DMS153 treated with DMSO at 0.1 percent for 48 hours (cell line): ENCODE measurements at regions not wholly inside any gene's neighbourhood (a gene's known extent, or its start where the extent isn't known, plus 50 kb on each side); places are given as distances from the start of the nearest gene placed in this dataset.
A peak's percentile ranks its signal among the peaks of the same experiment; 100 is the strongest.

Experiments
- DNase-seq: peaks from one replicate; lab custom pipeline; 2025; ENCODE audit not compliant: unreplicated experiment; lab: John Stamatoyannopoulos, UW

DNA sequence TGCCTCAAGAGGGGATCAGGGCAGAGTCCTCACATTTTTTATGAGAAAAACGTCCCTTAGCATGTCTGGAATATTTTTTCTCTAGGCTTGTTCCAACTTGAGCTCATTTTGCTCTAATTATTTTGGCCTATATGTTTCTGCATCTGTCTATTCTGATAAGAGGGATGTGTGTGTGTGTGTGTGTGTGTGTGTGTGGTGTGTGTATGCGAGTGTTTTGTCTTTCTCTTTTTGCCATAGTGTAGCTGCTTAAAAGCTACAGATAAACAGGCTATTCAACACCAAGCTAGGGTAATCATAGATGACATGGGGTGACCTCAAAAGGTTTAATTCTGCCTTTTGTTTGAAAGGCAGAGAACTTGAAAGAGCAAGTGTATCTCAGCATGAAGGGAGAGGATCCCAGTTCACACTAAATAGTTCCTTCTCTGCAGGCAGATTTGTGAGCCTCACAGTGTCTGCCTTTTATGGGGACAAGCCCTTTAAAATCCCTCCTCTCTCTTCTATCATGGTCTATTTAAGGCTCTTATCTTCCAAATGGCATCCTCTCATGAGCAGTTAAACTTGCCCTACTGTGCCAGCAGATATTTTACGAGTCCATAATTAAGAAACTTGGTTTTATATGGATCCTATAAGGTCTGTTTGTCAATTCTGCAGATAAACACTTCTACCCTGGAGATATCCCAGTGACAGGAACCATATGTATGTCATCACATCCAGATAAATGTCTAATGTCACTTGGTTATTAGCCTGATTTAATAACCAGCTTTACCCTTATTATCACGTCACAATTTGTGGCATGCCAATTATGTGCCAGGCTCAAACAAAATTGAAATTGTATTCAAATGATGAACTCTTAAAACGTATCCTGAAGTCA is 202.9 kb upstream of the MTPN start:
- DNase-seq = no peak

DNA sequence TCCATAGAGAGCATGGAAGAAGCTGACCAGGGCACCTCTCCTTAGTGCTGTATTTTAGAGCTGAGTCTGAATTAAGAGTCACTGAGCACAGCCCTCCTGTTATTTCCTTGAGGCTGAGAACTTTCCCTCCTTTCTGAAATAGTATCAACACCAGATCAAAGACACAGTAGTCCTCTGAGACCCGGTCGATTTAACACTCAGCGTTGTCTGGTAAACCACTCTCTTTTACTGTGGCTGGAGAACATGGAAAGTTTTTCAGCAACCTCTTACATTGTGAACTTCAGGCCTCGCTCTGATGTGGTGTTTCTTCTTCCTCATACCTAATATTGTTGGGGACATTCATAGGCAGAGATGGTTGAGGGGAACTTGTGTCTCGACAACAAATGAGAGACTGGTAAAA is 202.0 kb upstream of the MTPN start:
- DNase-seq = no peak

DNA sequence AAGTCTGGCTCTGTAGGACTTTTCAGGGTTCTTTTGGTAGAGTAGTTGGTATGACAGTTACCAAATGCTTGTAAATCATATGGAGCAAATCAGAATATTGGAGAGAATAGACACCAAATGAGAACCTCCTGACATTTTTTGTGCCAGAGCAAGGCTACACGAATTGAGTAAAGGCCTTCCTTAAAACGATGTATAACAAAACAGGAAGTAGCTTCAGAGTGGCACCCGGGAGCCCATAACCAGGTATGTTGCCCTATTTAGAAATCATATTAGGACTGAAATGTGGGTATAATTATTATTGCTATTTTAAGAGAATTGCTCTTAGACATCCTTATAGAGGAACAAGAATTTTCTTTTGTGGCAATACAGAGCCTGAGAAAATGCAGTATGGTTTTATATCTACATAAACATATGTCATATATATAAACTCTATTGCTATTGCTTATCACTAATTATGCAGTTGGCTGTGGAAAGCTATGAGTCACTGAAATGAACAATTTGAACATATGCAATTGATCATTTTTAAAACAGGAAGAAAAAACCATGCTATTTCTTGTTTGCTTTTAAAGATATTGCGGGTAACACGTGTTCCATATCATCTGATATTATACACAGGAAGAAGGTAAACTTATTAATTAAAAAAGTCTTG is 197.4 kb upstream of the MTPN start:
- DNase-seq = no peak

DNA sequence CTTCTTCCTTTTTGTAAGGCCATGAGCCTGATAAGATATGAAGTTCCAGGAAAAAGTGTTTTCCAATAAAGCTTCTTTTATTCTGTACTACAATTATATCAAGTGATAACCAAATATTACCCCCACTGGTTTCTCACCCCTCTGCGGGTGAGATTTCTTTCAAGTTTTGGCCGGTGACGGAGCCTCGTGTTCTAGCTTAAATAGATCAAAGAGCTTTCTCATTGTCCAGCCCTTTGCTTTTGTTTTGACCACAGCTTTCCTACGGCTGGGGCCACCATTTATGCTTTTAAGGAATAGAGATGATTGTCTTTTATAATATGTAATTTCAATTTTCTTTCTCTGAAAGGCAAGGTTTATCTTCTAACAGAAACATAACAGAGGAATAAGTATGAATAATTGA is 196.7 kb upstream of the MTPN start:
- DNase-seq = no peak

DNA sequence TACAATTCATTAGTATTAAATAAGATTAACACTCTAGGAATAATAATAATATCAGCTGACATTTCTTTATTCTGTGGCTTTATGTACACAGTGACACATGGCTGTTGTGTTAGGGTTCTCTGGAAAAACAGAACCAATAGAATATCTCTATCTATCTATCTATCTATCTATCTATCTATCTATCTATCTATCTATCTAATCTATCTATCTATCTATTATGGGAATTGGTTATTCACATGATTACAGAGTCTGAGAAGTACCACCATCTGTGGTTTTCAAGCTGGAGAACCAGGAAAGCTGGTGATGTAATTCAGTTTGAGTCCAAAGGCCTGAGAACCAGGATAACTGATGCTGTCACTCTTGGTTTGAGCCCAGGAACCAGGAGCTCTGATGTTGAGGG is 194.1 kb upstream of the MTPN start:
- no peak for DNase-seq

DNA sequence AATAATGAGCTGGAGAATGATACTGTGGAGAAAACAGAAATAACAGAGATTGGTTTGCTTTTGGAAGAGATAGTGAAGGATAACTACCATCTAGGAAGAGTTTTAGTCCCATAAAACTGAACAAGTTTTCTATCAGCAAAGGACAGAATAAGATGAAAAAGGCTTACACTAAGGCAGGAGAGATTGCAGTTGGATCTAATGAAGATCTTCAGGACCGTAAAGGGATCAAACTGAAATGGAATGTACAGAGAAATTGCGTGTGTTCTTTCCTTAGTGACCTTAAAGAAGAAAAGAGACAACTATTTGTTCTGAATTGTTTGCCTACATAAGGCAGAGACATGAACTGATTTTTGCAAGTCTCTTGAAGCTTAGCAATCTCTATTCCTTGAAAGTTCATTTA is 191.7 kb upstream of the MTPN start:
- no peak for DNase-seq

DNA sequence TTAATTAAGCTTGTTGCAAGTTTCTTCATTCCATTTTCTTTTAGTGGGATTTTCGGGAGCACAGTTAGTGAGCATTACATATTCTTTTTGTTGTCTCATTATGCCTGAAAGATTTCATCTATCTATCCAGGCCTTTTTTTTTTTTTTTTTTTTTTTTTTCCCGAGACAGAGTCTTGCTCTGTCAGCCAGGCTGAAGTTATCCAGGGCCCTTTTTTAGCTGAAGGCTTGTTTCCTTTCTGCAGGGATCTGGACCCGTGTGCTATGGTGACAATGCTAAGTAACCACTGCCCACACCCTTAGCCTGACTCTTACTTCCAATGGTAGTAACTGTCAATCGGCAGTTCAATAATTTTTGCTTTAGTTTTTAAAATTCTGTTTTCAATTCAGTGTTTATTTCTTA is 190.8 kb upstream of the MTPN start:
- DNase-seq = no peak

DNA sequence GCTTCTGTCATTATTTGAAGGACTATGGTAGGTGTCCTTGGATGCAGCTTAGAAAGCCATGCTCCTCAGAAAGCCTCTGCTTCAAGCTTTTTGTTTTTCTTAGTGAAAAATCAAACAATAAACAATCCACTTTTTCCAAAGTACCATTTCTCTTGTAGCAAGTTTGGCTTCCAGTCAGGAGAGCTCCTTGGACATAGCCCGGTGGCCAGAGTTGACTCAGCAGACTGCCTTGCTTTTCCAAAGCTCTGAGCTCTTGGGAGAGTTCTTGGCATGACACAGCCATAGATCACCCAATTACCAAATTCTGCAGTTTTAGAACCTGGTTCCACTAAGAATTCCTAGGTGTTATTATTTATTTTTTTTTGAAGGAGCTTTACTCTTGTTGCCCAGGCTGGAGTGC is 189.4 kb upstream of the MTPN start:
- DNase-seq = no peak

DNA sequence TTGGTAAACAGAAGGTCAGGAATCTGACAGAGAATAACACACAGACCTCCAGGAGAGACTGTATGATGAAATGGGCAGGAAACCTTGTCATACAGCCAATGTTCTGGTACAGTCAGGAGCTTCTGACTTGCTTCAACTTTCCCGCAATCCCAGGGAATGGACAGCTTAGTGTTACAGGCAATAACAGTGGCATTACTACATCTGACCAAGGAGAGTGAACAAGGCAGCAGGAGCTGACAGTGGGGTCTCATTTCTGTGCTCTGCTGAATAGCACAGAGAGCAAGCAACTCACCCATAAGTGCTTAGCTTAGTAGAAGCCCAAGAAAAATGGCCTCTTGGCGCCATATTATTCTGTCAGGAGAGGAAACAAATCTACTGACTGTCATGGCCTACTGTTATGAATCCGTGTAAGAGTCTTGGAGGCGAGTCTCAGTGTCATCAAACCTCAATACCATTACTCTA is 186.2 kb upstream of the MTPN start:
- DNase-seq = no peak

DNA sequence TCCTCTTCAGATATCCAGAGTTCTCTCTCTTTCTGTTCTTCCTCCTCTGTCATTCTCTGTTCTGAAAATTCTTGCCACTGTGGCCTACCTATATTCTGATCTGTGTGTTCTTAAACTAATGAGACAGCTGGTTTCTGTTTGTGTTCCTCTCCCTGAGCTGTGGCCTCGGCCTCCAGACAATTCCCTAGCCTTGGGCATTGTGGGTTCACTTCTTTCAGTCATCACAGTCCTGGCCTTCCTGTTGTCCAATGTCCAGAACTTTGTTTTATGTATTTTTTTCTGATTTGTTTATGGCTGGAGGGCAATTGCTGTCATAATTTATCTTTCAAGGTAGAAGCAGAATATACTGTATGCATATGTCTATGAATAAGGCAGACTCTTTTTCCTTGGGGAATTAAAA is 173.2 kb upstream of the MTPN start:
- no peak for DNase-seq

DNA sequence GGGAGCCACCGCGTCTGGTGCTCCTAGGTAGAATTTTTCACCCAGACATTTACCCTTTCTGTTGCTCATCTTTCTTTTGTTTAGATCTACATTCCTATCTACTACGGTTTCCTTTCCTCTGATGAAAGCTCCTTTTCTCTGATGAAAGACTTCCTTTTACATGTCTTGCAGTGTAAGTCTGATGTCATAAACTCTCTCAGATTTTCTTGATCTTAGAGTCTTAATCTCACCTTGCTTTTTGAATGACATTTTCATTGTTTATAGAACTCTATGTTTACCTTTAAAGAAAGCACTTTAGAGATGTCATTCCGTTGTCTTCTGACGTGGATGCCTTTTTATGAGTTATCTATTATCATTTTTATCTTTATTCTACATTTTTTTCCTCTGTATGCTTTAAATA is 171.8 kb upstream of the MTPN start:
- DNase-seq = no peak

DNA sequence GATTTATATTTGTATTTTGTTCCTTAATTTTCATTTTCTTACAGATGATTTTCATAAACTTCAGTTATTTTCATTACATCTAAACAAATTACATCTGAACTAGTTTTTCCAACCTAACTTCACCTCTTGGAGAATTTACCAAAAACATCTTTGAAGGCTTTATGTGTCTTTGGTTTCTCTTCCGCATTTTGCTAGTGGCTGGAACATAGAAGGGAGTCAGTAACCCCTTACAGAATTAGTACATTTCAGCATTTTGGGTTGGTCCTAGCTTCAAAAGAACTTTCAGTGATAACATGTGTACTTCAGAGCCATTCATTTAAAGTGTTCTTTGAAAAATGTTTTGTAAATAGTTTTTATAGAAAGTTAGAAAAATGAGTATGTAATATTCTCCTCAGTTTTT is 169.8 kb upstream of the MTPN start:
- DNase-seq = no peak

DNA sequence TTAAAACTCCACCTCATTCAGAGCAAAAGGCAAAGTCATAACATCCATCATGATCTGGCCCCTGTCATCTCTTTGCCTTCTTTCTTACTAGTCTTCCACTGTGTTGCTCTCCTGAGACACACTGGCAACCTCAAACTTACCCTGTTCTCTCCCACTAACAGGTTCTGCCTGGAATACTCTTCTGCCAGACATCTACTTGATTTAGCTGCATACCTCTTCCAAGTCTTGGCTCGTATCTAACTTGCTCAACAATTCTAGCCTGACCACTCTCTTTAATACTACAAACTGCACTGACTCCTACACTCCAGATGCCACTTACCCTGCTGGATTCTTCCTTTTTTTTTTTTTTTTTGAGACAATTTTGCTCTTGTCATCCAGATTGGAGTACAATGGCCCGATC is 167.0 kb upstream of the MTPN start:
- DNase-seq = no peak

DNA sequence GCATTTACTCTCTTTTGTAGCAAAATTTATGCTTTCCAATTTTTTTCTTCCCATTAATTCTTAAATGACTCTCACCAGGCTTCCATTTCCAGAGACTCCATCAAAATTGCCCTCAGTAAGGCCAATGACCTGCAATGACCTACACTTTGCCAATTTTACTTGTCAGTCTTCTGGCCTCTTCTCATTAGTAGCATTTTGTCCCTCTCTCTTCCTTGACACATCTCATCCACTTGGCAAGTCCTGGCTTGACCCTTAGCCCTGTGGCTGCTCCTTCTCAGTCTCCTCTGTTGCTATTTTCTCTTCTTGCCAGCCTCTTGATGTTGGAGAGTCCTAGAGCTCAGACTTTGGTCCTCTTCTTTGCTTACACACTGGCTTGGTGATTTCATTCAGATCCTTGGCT is 166.1 kb upstream of the MTPN start:
- no peak for DNase-seq

DNA sequence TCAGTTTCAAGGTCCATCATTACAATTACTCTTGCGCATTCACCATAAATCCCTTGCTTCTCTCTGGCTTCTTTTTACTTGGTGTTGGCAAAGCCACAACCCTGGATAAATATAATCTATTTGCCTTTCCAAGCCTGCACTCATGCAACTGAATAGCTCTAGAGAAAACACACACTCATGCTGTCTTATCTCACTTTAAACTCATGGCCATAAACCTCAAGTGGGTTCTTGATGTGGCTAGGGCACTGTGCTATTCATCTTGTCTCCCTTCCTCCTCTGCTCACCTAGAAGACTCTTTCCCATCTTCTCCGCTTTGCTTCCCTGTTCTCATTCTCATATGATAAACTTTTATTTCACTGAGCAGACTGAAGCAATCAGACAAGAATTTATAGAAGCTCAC is 165.4 kb upstream of the MTPN start:
- peak; percentile 25 for DNase-seq

DNA sequence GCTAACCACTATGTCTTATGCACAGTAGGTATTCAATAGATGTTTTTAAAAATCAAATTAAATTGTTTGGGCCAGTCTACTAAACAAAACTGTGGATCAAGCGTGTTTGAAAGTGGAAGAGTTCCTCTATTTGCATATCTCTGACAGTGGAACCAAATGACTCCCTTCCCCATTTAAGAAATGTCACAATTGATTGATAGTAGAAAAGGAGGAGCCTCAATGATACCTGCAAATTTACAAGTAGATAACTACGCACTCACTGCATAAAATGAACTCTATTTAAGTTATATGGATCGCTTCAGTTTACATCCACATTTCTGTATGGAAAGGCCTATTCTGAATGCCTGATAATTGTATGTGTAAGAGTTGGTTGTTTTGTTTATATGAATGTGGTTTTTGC is 163.3 kb upstream of the MTPN start:
- no peak for DNase-seq

DNA sequence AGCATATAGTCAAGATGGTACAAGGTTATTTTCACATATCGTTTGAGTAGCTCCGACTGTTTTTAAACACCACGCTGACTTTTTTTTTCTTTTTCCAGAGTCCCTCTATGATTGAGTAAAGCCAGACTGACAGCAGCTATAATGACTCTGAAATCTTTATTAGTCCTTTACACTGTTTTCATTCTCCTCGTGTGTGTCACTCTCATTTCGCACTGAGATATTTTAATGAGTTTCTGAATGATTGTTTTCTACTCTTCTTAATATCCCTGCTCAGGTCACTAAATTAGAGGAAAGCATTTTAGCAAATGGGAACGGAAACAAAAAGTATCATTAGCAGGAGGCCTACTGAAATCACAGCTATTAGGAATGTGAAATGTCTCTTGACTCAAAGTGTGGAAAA is 162.3 kb upstream of the MTPN start:
- no peak for DNase-seq

DNA sequence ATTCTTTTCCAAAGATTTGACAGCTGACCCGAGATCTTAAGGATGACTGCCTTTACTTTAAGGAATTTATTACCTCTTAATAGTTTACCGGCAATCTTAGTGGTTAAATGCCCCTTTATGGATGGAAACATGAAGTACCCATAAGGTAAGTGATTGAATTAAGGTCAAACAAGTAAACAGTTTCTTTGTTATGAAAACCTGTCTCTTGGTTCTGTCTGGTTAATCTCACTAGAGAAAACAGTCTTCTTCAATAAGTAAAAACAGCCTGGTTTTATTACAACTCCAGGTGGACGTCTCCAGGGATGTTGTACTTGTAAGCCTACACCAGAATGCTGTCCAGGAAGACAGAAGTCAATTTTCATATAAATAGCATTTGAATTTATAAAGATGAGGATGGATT is 161.8 kb upstream of the MTPN start:
- no peak for DNase-seq

DNA sequence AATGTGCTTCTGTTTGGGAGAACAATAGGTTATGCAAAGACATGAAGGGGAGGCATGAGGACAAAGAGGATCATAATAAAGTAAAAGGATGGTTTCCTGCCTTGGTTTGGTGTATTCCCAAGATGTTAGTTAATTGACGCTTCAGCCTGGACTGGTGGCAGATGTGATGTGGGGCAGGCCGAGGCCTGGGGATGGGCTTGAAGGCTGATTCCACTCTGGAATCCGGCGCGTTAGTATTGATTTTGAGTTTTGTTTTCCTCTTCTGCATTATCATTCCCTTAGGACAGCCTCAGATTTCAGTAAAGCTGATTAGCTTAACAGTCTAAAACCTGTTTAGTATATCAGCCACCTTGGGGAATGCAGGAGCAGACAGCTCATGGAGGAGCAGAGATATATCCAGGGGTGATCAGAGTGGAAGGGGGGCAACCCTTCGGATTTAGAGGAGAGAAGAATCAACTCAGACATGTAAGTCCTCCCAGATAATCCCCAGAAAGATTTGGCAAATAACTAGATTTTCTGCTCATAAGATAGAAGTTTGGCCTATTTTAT is 159.8 kb upstream of the MTPN start:
- no peak for DNase-seq

DNA sequence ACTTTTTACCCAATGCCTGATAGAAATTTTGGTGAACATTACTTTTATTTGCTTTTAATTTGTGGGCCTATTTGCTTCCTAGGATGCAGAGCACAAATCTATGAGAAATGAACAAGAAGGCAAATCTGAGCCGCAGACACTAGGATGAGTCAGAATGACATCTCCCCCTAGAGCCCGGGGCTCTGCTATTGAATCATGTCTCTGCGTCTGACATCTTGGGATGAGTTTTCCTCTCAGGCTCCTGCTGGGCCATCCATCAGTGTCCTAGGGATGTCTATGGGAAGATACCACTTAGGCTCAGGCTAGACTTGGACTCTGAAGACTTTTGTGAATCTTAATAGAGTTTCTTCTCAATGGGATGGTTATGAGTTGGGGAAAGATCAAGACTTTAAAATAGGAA is 157.3 kb upstream of the MTPN start:
- no peak for DNase-seq

DNA sequence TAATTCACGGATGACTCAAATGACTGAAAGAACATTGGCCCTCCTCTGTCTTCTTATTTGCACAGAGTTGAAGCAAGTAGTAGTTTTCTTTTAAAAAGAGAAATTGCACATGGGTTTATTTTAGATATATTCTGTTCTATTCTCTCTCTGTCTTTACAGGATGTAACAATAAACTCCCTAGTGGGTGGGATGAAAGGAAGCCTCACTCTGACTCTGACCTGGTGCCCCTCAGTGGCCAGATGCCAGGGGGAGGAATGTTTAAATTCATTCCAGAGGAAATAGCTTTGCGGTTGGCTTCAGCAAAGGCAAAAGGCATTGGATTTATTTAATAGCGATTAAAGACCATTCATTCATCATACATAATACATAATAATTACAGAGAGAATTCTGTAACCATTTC is 156.4 kb upstream of the MTPN start:
- no peak for DNase-seq

DNA sequence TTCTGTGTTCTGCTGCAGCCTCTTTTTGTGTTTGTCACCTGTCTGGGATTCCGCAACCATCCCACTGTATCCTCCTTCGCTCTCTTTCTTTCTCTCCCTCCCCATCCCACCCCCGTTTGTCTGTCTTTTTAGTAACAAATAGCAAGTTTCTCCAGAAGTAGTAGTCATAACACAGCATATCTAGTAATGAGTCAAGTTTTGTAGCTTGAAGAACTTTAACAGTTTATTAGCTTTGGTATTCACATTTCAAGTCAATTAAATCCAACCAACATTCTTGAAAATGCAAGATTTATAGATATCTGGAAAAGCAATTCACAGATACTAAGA is 154.1 kb upstream of the MTPN start:
- no peak for DNase-seq
